ENCODE measurements at regions not wholly inside any gene's neighbourhood (a gene's known extent, or its start where the extent isn't known, plus 50 kb on each side); places are given as distances from the start of the nearest gene placed in this dataset.

DNA sequence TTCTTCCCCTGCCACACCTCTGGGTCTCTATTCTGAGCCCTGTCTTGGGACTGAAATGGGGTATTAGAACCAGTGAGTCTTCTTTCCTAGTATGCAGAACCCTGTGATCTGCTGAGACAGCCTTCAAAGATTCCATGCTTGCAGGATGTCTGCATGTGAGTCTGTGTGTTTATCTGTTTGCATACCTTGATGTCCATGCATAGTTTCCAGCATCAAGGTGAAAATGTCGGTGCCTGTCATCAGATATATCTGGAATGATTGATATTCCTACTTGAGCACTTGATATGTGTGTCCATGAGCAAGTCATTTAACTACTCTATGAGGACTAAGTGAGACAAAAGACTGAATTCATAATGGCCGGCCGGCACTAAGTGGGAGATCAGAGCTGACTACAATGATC lies 117.0 kb upstream of the HS3ST1 start:
- no peak for TF ChIP-seq POLR2A (IDR thresholded peaks at IDR 0.05)
- TF ChIP-seq, protein P1, sequence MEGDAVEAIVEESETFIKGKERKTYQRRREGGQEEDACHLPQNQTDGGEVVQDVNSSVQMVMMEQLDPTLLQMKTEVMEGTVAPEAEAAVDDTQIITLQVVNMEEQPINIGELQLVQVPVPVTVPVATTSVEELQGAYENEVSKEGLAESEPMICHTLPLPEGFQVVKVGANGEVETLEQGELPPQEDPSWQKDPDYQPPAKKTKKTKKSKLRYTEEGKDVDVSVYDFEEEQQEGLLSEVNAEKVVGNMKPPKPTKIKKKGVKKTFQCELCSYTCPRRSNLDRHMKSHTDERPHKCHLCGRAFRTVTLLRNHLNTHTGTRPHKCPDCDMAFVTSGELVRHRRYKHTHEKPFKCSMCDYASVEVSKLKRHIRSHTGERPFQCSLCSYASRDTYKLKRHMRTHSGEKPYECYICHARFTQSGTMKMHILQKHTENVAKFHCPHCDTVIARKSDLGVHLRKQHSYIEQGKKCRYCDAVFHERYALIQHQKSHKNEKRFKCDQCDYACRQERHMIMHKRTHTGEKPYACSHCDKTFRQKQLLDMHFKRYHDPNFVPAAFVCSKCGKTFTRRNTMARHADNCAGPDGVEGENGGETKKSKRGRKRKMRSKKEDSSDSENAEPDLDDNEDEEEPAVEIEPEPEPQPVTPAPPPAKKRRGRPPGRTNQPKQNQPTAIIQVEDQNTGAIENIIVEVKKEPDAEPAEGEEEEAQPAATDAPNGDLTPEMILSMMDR (IDR thresholded peaks at IDR 0.05) = no peak
- TF ChIP-seq POLR2AphosphoS5 (IDR thresholded peaks at IDR 0.05) = no peak
- no peak for TF ChIP-seq EP300 (IDR thresholded peaks at IDR 0.05)
